ENCODE measurements at regions not wholly inside any gene's neighbourhood (a gene's known extent, or its start where the extent isn't known, plus 50 kb on each side); places are given as distances from the start of the nearest gene placed in this dataset.

- DNase-seq (ENCODE audit: low read depth) = no peak
These were observed 191.8 kb downstream of the MELK start for GRCh38 chr9:36764364-36765076.

GRCh38 chr9:36765077-36765390 lies 192.3 kb downstream of the MELK start:
- no peak for DNase-seq (ENCODE audit: low read depth)

GRCh38 chr9:36765468-36766341 lies 193.0 kb downstream of the MELK start:
- peak; percentile 88 for DNase-seq (ENCODE audit: low read depth)

- no peak for DNase-seq (ENCODE audit: low read depth)
These were observed 196.0 kb downstream of the MELK start for GRCh38 chr9:36768677-36769076.

GRCh38 chr9:36770025-36770424 lies 197.3 kb downstream of the MELK start:
- DNase-seq (ENCODE audit: low read depth) = no peak

GRCh38 chr9:36772449-36773403 lies 200.0 kb downstream of the MELK start:
- DNase-seq (ENCODE audit: low read depth) = no peak

GRCh38 chr9:36778682-36779081 lies 206.0 kb downstream of the MELK start:
- no peak for DNase-seq (ENCODE audit: low read depth)

- no peak for DNase-seq (ENCODE audit: low read depth)
These were observed 206.9 kb downstream of the MELK start for GRCh38 chr9:36779582-36779981.

- DNase-seq (ENCODE audit: low read depth) = no peak
These were observed 207.5 kb downstream of the MELK start for GRCh38 chr9:36780186-36780585.

GRCh38 chr9:36781533-36781932 lies 208.8 kb downstream of the MELK start:
- DNase-seq (ENCODE audit: low read depth) = no peak

Measured in activated T-cell treated with anti-CD3 and anti-CD28 coated beads for 24 hours (primary cell).